GM19328 (cell line): ENCODE measurements at regions not wholly inside any gene's neighbourhood (a gene's known extent, or its start where the extent isn't known, plus 50 kb on each side); places are given as distances from the start of the nearest gene placed in this dataset.

ENCODE experiments used
- ATAC-seq: cut with Tn5 transposase; IDR thresholded peaks from one replicate; pipeline ENCODE4 v1.9.1; 2021; ENCODE audit warnings: mild to moderate bottlenecking, moderate library complexity; ENCODE audit not compliant: unreplicated experiment

DNA sequence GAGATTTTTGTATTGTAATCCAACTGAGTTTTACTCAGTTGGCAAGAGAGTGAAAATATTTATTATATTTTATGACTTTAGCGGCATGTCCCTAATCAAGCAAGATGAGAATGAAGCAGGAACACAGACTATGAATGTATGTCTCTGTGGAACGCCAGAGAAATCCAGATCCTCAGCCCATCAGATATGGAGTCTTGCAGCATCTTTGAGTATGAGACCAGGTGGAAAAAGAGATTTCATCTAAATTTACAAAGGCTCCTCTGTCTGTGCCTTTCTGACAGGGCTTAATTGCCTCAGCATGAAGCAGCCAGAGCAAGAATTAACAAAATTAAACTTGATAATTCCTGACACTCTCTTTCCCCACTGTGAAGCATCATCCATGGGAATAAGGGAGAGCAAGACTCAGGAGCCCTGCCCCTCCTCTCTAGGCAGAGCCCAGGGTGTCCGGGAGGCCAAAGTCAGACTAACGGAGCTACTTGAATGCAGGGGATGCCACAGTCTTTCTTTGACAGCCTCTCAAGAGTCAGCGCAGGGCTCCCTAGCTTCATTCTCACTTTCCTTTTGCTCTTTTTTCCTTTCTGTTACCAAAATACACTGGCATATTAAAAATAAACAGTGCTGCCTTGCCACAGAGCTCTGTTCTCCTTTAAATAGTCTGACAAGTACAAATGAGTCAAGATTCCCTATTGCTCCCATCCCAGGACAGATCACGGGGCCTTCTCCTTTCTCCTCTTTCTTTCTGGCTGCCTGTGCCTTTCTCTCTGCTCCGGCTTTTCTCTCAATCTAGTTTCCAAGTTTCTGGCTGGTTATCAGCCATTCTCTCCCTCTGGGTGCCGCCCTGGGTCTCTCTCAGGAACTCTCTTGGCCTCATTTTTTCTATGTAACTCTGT is 132.2 kb upstream of the INHBA start:
- no peak for ATAC-seq

DNA sequence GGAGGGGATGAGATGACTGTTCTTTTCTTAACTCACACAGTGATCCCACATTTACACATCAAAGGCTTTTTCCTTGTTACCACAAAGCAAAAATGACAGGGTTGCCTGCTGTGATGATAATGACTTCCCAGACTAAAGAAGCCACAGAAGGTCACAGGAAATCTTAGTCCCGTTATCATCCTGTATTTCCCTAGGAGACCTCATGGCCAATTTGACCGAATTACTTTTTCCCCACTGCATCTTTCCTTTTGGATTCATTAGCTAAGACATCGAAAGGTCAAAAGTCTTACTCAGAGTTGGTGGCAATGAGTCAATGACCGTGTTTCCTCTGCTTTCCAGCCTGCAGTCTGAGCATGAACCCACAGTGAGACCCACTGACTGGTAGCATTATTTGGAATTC is 130.1 kb upstream of the INHBA start:
- ATAC-seq: no peak

DNA sequence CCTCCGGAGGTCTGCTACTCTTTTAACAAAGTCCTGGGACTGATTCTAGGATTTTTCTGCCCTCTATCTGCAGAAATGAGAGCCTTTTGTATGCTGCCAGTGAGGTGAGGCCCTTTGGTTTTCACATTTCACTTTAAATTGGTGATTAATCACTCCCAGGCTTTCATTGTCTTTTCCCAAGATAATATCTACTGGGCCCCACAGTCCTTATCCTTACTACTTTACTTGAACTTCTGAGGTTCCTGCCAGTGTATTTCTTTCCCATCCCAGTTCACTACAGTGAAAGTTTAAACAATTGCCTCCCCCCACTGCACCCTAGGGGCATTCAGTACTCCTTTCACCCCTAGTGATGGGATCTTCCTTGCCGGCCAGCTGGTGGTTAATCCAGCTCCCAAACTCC is 127.4 kb upstream of the INHBA start:
- ATAC-seq: no peak

DNA sequence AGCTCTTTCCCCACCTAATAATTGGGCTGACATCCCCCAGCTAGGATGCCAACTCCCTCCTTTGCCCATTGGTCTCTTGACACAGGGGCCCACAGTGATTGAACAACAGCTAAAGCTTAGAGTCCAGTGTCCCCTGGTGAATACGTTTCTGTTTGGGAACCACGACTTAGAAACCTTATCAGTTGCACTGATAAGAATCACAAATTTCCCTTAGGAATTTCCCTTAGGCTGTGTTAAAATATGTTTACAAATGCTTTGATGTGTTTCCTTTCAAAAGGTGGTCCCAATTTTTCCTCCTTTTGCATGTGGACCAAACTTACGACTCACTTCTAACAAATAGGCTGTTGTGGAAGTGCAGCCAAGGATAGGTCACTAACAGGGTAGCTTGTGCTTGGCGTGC is 126.0 kb upstream of the INHBA start:
- no peak for ATAC-seq

DNA sequence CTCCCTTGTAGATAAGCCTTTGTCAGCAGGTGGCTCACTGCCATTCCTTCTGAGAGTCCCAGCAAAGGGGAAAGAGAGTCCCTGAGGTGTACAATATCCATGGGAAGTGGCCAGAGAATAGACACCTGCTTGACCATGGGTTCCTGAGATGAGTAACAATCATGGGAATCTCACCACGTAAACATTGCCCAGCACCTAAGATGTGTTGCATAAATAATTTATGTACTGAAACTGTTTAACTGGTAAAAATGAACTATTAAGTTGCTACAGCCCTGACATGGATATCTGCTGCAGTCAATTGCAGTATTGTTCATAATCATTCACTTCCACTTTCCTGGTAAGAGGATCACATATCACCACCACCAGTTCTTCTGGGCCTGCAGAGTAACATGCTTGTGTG is 123.8 kb upstream of the INHBA start:
- no peak for ATAC-seq

DNA sequence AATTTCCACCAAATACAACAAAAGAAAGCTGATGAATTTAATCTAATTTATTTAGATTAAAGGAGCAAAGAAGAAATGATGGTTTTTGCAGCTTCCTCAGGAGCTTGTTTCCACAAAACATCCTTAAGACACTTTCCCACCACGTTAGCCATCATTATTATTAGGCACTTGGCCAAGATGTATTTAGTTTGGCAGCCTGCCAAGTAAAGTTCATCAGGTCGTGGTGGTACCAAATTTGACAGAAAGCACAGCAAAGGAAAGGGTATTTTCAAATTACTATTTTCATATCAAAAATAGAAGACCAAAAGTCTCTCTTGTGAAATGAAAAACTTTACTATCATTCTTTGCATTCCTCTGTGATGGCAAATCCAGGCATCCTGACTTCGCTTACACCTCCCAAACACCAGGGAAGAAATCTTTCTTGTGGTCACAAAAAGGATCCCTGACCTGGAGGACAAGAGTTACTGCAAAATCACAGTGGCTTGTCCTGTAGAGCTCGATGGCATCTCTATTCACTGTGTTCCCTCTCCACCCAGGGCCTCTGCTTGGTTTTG is 123.1 kb upstream of the INHBA start:
- no peak for ATAC-seq

DNA sequence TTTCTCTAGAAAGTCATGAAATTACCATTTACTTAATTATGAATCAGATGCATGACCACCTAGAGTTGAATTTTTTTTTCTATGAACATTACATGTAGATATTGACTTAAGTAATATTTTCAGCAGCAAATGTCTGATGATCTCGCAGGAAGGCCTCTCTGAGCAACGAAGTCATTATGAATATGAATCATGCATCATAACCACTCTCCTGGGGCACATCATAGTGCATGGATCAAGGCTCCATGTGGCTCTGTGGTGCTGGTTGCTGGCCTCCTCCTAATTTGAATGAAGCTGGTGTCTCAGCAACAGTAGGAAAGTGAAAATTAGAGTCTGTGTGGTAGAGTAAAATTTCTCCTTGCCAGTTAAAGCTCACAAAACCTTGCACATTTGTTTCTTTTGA is 121.4 kb upstream of the INHBA start:
- no peak for ATAC-seq

DNA sequence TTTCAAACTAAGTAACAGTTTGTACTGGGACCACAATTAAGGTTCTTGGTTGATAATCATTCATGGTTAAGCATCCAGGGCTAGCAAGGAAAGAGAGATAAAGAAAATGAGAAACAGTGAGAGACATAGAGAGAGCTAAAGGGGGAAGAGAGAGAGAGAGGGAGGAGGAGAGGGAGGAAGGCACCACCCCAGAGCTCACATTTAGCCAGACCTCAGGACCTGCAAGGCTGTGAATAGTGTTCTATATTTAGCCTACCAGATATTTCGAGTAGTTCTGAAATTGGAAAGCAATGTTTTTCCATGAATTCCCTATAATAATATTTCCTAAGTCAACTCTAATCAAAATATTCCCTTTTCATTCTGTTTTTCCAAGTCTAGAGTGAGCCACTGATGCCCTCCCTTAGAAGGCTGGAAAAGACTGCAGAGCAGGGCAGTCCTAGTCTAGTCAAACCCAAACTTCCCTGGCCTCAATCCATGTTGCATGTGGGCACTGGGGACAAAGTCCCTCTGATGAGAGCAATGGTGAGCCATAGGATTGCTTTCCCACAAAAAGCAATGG is 119.4 kb upstream of the INHBA start:
- ATAC-seq: no peak

DNA sequence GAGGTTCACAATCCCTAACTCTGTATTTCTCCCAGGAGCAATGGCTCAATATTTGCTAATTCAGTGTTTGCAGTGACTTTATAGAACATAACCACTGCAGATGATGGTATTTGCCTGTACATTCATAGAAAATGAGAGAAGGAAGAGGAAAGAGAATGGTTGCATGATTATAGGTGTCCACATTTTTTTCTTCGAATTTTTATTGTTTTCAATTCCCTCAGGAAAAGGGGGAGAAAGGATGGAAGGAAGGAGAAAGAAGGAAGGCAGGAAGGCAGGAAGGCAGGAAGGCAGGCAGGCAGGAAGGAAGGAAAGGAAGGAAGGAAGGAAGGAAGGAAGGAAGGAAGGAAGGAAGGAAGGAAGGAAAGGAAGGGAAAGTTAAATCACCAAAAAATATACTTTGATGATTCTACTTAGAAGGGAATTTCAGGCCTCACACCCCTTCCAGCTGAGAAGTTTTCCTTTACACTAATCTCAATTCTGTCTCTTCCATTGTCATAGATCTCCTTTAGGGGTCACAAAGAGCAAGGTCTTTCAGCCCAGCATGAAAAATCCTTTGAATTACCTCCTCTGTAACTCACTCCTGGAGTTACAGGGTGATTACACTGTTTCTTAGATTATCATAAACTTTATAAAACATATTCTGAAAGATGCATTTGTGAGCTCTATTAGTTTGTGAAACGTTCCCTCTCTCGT is 118.8 kb upstream of the INHBA start:
- ATAC-seq: no peak

DNA sequence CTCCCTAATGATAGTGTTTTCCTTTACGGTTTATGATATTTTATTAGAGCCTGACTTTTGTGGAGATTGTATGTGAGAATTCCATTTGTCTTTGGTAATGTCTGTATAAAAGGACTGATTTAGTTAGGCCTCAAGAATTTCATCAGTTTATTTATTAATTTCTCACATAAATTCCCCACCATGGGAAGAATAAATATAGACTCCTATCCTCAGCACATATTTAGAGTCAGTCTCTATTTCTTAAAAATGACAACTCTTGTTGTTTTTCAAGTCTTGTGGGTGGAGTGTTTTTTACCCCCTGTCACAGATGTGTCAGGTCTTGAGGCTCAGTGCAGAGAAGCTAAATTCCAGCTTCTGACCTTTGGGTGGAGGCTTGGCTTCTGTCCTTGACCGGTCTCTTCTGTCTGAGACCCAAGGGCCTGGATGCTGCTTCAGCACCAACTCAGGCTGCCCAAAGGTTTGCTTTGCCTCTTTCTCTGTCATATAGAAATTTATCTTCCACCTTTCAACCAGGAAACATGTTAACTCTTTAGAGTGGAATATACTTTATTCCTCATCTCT is 117.3 kb upstream of the INHBA start:
- no peak for ATAC-seq

DNA sequence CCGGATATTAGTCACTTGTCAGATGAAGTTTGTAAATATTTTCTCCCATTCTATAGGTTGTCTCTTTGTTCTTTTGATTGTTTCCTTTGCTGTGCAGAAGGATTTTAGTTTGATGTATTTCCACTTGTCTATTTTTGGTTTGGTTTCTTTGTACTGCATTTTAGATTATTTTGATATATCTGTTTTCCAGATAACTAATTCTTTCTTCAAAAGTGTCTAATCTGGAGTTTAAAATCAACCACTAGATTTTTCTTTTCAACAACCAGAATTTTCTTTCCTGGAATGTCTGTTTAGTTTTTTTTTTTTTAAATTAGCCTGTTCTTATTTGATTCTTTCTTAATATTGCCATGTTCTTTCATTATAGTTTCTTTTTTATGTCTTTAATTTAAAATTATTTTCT is 116.8 kb upstream of the INHBA start:
- ATAC-seq: no peak

DNA sequence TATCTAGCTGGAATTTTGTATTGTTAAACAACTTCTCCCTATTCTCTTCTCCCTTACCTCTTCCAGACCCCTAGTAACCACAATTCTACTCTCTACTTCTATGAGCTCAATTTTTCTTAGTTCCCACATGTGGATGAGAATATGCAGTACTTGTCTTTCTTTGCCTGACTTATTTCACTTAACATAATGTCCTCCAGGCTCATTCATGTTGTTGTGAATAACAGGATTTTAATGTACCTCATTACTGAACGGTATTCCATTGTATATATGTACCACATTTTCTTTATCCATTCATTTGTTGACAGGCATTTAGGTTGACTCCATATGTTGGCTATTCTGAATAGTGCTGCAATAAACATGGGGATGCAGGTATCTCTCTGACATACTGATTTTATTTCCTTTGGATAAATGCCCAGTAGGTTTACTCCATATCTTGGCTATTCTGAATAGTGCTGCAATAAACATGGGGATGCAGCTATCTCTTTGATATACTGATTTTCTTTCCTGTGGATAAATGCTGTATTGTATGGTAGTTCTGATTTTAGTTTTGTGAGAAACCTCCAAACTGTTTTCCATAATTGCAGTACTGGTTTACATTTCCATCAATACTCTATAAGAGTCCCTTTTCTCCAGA is 116.0 kb upstream of the INHBA start:
- no peak for ATAC-seq

DNA sequence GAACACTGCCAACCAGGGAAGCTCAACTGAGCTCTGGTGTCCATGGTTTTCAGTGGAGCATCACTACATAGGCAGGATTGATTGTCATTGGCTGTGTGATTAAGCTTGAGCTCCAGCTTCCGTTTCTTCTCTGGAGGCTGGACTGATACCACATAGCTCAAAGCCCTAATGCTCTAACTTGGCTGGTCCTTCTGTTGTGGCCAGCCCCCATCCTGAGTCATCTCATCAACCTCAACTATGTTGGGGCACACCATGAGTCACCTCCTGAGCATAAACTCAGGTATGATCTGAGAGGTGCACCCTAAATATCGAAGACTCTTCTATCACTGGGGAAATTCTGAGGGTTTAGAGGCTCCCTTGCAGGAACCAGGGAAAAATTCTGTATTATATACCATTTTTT is 114.5 kb upstream of the INHBA start:
- no peak for ATAC-seq

DNA sequence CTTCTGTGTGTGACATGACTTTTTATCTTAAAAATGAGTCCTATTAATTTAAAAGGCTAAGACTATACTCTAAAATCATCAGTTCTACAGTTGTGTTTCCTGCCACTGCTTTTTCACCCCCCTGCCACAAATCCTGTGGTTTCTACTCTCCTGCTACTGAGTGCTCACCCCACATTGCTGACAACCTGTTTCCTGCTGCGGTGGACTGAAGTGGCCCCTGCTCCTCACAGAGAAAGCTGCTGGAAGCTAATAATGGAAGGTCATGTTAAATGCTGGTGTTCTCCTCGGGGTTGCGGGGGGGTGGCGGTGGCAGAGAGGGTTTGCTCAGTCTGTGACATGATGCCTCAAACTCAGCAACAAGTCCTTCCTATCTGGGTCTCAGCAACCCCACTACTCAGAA is 113.2 kb upstream of the INHBA start:
- no peak for ATAC-seq

DNA sequence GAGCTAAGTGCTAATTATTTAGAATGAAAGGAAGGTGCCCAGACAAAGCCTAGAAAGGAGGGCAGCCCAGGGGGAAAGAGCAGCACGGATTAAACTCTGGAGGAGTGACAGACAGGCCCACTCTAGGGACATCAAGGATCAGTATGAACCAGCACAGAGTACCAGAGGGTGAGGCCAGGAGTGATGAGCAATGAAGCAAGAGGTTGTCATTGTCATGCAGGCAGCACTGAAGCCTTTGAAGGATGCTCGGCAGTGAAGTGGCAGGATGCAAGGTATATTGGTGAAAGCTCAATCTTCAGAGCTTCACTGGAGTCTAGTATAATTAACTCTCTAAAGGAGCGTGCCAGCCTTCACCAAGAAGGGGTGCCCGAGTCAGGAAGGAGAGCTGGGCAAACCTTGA is 112.0 kb upstream of the INHBA start:
- no peak for ATAC-seq

DNA sequence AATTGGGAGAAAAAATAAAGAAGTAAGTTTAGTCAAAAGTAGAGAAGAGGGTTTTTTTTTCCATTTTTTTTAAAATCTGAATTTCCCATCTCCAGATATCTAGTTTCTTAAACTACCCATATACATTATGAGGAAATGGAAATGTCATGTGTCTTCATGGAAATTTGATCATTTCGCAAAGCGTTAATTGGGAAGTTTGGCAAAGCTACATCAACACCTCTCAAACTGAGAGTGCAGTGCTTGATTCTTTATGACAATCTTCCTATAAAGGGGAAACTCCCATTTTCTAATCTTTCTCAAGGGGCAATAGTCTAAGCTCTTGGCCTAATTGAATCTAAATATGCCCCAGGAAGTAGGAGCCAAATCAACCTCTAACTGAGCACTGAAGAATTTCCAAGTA is 110.4 kb upstream of the INHBA start:
- no peak for ATAC-seq

DNA sequence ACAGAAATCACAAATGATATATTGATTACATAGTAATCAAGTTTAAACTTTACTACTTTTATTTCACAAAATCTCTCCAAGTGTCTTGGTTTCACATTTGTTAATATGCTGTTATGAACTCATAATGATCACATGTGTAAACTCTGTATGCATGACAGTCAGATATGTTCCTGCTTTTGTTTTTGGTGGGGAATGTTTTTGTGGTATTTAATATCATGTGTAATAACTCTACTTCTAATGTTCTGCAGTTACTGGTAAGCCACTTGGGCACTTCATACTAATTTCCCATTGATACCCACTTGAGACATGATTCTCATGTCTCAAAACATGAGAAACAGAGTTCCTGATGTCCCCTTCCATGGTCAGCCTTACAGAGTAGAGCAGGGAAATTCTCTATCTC is 109.1 kb upstream of the INHBA start:
- no peak for ATAC-seq

DNA sequence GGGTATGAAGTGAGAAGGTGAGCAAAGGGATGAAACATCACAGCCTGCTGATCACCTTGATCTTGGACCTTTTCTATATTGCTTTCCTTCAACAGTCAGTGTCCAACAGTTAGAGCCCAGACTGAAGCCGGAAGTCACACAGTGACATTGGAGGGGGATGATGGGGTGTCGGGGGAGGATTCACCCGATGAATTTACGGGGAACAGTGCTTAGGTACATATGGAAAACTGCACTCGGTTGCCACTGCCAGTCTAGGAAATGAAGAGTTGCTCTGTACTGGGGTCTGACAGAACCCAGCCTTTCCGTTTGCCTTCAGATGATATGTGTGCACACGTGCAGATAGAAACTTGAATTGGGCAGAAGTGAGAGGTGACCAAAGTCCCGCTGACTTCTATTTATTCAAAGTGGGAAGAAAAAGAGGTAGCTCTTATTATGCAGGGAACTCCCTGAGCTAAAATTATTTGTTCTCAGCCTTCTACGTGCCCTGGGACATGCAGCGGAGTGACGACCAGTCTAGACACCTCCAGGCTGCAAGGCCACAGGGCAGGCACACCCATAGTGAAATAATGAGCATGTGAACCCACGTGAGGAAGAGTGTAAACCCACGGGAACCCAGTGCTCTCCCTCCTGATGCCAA is 107.2 kb upstream of the INHBA start:
- ATAC-seq: peak; percentile 88

DNA sequence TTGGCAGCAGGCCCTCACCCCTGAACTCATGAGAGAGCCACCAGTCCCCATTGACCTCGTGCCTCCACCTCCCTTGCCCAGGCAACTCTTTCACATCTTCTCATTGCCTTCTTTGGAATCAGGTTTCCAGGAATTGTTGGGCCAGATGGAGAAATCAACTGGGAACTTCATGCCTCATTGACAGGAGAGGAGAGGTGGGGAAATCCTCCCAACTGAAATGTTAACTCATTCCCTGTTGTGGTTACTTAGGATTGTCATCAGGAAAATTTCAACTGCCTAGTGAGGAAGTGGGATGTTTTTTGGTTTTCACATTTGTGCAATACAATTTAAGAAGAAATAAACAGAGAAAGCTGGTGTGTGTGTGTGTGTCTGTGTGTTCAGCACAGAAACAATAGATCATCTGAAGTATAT is 106.6 kb upstream of the INHBA start:
- no peak for ATAC-seq

DNA sequence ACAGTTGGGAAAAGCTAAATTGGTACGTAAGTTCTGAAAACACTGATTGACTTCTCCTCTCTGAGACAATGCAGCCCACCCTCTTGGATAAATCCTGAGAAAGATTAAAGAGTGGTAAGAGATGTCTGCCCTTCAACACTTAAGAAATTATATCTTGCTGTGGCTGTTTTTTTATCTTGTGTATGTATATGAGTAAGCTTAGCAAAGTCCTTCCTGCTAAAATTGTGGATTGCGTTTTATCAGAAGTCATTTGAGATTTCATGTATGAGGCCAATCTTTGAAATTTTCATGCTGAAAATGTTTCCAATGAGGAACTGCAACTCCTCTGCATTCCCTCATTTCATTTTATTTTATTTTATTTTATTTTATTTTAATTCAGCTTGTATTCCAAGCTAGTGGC is 106.2 kb upstream of the INHBA start:
- no peak for ATAC-seq

DNA sequence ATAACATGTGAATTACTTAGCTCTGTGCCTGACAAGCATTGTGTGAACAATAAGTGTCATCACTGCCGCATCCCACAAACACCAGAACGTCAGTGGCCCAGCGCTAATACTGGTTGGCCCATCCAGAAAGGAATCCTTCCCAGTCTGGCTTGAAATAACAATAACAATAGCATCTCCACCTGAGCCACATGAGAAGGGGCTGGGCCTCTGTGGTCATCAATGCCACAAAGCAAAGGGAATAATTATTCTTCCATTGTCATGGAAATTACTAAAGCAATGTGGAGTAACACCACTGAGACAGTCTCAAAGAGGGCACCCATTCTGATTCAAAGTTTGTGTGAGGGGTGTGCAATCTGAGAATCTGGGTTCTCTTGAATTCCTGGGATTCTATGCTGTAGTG is 105.7 kb upstream of the INHBA start:
- ATAC-seq: no peak
